Thymus (tissue), 11 donors: ENCODE measurements at regions not wholly inside any gene's neighbourhood (a gene's known extent, or its start where the extent isn't known, plus 50 kb on each side); places are given as distances from the start of the nearest gene placed in this dataset.

Experiments used
- DNase-seq, 9 donors: peaks; one replicate each; pipeline ENCODE4 v3.0.0-alpha.2; 2013; ENCODE audit warnings: low spot score in 9 of 9, low read depth in 6 of 9, missing footprints in 1 of 9
- H3K27ac ChIP-seq, 2 donors: one replicate each; pipeline ENCODE4 v1.5.1; 2013; ENCODE audit warnings: control low read depth in 1 of 2, low read depth in 1 of 2, low read length in 1 of 2, mild to moderate bottlenecking in 1 of 2, moderate library complexity in 1 of 2
- H3K27me3 ChIP-seq, 2 donors: one replicate each; pipeline ENCODE4 v1.5.1; 2013; ENCODE audit warnings: low read length in 1 of 2; ENCODE audit not compliant: control insufficient read depth in 2 of 2, insufficient read depth in 1 of 2
- H3K36me3 ChIP-seq, 2 donors: one replicate each; pipeline ENCODE4 v1.5.1; 2013; ENCODE audit warnings: low read length in 1 of 2, mild to moderate bottlenecking in 1 of 2, moderate library complexity in 1 of 2; ENCODE audit not compliant: control insufficient read depth in 2 of 2, insufficient read depth in 2 of 2
- H3K4me1 ChIP-seq, 2 donors: one replicate each; pipeline ENCODE4 v1.5.1; 2013; ENCODE audit warnings: low read length in 2 of 2; ENCODE audit not compliant: control insufficient read depth in 2 of 2, insufficient read depth in 2 of 2
- H3K4me3 ChIP-seq, 2 donors: one replicate each; pipeline ENCODE4 v1.5.1; 2013; ENCODE audit warnings: low read length in 2 of 2, control low read depth in 1 of 2, mild to moderate bottlenecking in 1 of 2
- H3K9me3 ChIP-seq, 2 donors: one replicate each; pipeline ENCODE4 v1.5.1; 2013; ENCODE audit warnings: low read length in 1 of 2, mild to moderate bottlenecking in 1 of 2; ENCODE audit not compliant: control insufficient read depth in 2 of 2, insufficient read depth in 1 of 2
- WGBS: extraction: QIAGEN DNeasy Blood & Tissue Kit; methylation state at CpG from one replicate; pipeline ENCODE4 v1.1.7; 2013; 5-methylcytosine and 5-hydroxymethylcytosine counted together
- donor health status: healthy.

- no peaks in the 10 kb centered on the region for H3K9me3 ChIP-seq
- WGBS, result 92% methylated on average over 2 of the region's 2 CpGs
Measured at GRCh38 chr5:82812575-82812974, 264.6 kb downstream of the TMEM167A start.

GRCh38 chr5:82811490-82811889 is 265.7 kb downstream of the TMEM167A start:
- WGBS, result 98% methylated on average over 6 of the region's 6 CpGs
- no peaks in the 10 kb centered on the region for H3K36me3 ChIP-seq
- H3K4me3 ChIP-seq, result no peak overlapping the region
- no peak overlapping the region for H3K27ac ChIP-seq
- H3K27me3 ChIP-seq, result no peaks in the 10 kb centered on the region
- H3K9me3 ChIP-seq, result no peaks in the 10 kb centered on the region
- no peak for DNase-seq
- H3K4me1 ChIP-seq, result no peaks in the 10 kb centered on the region

More at GRCh38 chr5:82812575-82812974, 264.6 kb downstream of the TMEM167A start:
- H3K36me3 ChIP-seq, result no peaks in the 10 kb centered on the region
- H3K27ac ChIP-seq, result no peak overlapping the region
- no peaks in the 10 kb centered on the region for H3K4me1 ChIP-seq
- no peak for DNase-seq
- no peak overlapping the region for H3K4me3 ChIP-seq
- no peaks in the 10 kb centered on the region for H3K27me3 ChIP-seq

GRCh38 chr5:82809420-82810143 is 267.6 kb downstream of the TMEM167A start:
- H3K36me3 ChIP-seq, result no peaks in the 10 kb centered on the region
- H3K4me1 ChIP-seq, result no peaks in the 10 kb centered on the region
- DNase-seq, result no peak
- WGBS, result 95% methylated on average over 2 of the region's 2 CpGs
- no peak overlapping the region for H3K27ac ChIP-seq
- H3K27me3 ChIP-seq, result no peaks in the 10 kb centered on the region
- no peaks in the 10 kb centered on the region for H3K9me3 ChIP-seq
- no peak overlapping the region for H3K4me3 ChIP-seq

GRCh38 chr5:82808960-82809359 is 268.2 kb downstream of the TMEM167A start:
- H3K27ac ChIP-seq, result no peak overlapping the region
- no peak for DNase-seq
- no peaks in the 10 kb centered on the region for H3K4me1 ChIP-seq
- 91% methylated on average over 3 of the region's 3 CpGs for WGBS
- no peaks in the 10 kb centered on the region for H3K9me3 ChIP-seq
- H3K4me3 ChIP-seq, result no peak overlapping the region
- H3K36me3 ChIP-seq, result no peaks in the 10 kb centered on the region
- H3K27me3 ChIP-seq, result no peaks in the 10 kb centered on the region

GRCh38 chr5:82807021-82807420 is 270.2 kb downstream of the TMEM167A start:
- 98% methylated on average over 2 of the region's 2 CpGs for WGBS

GRCh38 chr5:82806513-82806912 is 270.7 kb downstream of the TMEM167A start:
- Histone ChIP-seq H3K27me3 (no peaks in the 10 kb centered on the region), H3K27ac (no peak overlapping the region), H3K4me1 (no peaks in the 10 kb centered on the region), H3K9me3 (no peaks in the 10 kb centered on the region), H3K4me3 (no peak overlapping the region), H3K36me3 (no peaks in the 10 kb centered on the region)
- DNase-seq, result no peak
- 87% methylated on average over 5 of the region's 5 CpGs for WGBS

More at GRCh38 chr5:82807021-82807420, 270.2 kb downstream of the TMEM167A start:
- no peaks in the 10 kb centered on the region for H3K4me1 ChIP-seq
- DNase-seq, result no peak
- H3K27ac ChIP-seq, result no peak overlapping the region
- H3K36me3 ChIP-seq, result no peaks in the 10 kb centered on the region
- H3K9me3 ChIP-seq, result no peaks in the 10 kb centered on the region
- H3K27me3 ChIP-seq, result no peaks in the 10 kb centered on the region
- H3K4me3 ChIP-seq, result no peak overlapping the region

GRCh38 chr5:82804155-82804690 is 273.0 kb downstream of the TMEM167A start:
- H3K36me3 ChIP-seq, result no peaks in the 10 kb centered on the region
- no peaks in the 10 kb centered on the region for H3K27me3 ChIP-seq
- H3K9me3 ChIP-seq, result no peaks in the 10 kb centered on the region
- H3K4me3 ChIP-seq, result no peak overlapping the region
- 81% methylated on average over 3 of the region's 3 CpGs for WGBS
- no peak for DNase-seq
- no peak overlapping the region for H3K27ac ChIP-seq
- H3K4me1 ChIP-seq, result no peaks in the 10 kb centered on the region

GRCh38 chr5:82802954-82803353 is 274.2 kb downstream of the TMEM167A start:
- 73% methylated on average over 3 of the region's 3 CpGs for WGBS
- Histone ChIP-seq H3K4me3 (no peak overlapping the region), H3K36me3 (no peaks in the 10 kb centered on the region), H3K9me3 (no peaks in the 10 kb centered on the region), H3K4me1 (no peaks in the 10 kb centered on the region), H3K27ac (no peak overlapping the region), H3K27me3 (no peaks in the 10 kb centered on the region)
- no peak for DNase-seq

GRCh38 chr5:82800826-82801225 is 276.4 kb downstream of the TMEM167A start:
- H3K4me3 ChIP-seq, result no peak overlapping the region
- no peaks in the 10 kb centered on the region for H3K36me3 ChIP-seq
- H3K4me1 ChIP-seq, result no peaks in the 10 kb centered on the region
- DNase-seq, result no peak
- WGBS, result 100% methylated on average over 1 of the region's 1 CpG
- no peaks in the 10 kb centered on the region for H3K27me3 ChIP-seq
- H3K27ac ChIP-seq, result no peak overlapping the region
- H3K9me3 ChIP-seq, result no peaks in the 10 kb centered on the region
